Nephron (organoid): ENCODE measurements at regions not wholly inside any gene's neighbourhood (a gene's known extent, or its start where the extent isn't known, plus 50 kb on each side); places are given as distances from the start of the nearest gene placed in this dataset.

ENCODE experiments used
- H3K27ac Mint-ChIP-seq, 3 experiments: 2 replicates each; pipeline ENCODE4 v1.8.0; 2020; ENCODE audit warnings: mixed read lengths in 3 of 3, mild to moderate bottlenecking in 2 of 3, moderate library complexity in 1 of 3
- H3K27me3 Mint-ChIP-seq: 2 replicates; pipeline ENCODE4 v1.8.0; 2021; ENCODE audit warnings: low read depth, mild to moderate bottlenecking, moderate library complexity, mixed read lengths
- H3K36me3 Mint-ChIP-seq: 2 replicates; pipeline ENCODE4 v1.8.0; 2020; ENCODE audit warnings: low read depth, mixed read lengths
- H3K4me1 Mint-ChIP-seq: 2 replicates; pipeline ENCODE4 v1.8.0; 2020; ENCODE audit warnings: mixed read lengths
- H3K4me3 Mint-ChIP-seq, 3 experiments: 2 replicates each; pipeline ENCODE4 v1.8.0; 2020; ENCODE audit warnings: mild to moderate bottlenecking in 3 of 3, mixed read lengths in 3 of 3, moderate library complexity in 2 of 3
- H3K9me3 Mint-ChIP-seq: 2 replicates; pipeline ENCODE4 v1.8.0; 2020; ENCODE audit warnings: mixed read lengths
- TF ChIP-seq, protein P1 (sequence below), 3 experiments: fragments of 200-600 bp; sonication (generic); IDR thresholded peaks; one replicate each; pipeline ENCODE4 v1.5.0; 2021; ENCODE audit warnings: antibody characterized with exemption in 3 of 3; ENCODE audit not compliant: unreplicated experiment in 3 of 3

DNA sequence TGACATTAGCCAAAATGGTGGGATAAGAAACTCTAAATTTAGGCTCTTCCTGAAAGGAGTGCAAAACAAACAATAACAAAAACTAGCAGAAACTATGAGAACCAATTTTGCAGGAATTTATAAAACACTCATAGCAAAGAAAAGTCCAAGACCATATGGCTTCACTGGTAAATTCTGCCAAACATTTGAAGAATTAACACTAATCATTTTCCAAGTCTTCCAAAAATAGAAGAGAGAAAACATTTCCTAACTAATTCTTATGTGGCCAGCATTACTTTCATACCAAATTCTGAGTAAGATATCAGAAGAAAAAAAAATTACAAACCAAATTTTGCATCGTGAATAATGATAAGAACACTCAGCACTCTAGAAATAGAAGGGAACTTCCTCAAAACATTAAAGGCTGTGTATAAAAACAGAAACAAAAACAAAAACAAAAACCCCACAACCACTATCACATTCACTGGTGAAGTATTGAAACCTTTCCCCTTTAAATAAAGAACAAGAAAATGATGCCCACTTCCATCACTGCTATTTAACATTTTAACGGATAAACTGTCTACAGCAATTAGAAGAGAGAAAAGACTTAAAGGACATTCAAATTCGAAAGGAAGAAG, 524.3 kb upstream of the GALNTL6 start:
- no peaks in the 10 kb centered on the region for H3K4me1 Mint-ChIP-seq
- H3K4me3 Mint-ChIP-seq = no peak overlapping the region
- no peaks in the 10 kb centered on the region for H3K27me3 Mint-ChIP-seq
- H3K9me3 Mint-ChIP-seq = no peaks in the 10 kb centered on the region
- H3K36me3 Mint-ChIP-seq = no peaks in the 10 kb centered on the region
- TF ChIP-seq, protein P1, sequence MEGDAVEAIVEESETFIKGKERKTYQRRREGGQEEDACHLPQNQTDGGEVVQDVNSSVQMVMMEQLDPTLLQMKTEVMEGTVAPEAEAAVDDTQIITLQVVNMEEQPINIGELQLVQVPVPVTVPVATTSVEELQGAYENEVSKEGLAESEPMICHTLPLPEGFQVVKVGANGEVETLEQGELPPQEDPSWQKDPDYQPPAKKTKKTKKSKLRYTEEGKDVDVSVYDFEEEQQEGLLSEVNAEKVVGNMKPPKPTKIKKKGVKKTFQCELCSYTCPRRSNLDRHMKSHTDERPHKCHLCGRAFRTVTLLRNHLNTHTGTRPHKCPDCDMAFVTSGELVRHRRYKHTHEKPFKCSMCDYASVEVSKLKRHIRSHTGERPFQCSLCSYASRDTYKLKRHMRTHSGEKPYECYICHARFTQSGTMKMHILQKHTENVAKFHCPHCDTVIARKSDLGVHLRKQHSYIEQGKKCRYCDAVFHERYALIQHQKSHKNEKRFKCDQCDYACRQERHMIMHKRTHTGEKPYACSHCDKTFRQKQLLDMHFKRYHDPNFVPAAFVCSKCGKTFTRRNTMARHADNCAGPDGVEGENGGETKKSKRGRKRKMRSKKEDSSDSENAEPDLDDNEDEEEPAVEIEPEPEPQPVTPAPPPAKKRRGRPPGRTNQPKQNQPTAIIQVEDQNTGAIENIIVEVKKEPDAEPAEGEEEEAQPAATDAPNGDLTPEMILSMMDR (IDR thresholded peaks at IDR 0.05; ENCODE audit: unreplicated experiment in 3 of 3) = no peak
- H3K27ac Mint-ChIP-seq = no peak overlapping the region

- TF ChIP-seq, protein P1 (IDR thresholded peaks at IDR 0.05; ENCODE audit: unreplicated experiment in 3 of 3) = no peak
- Mint-ChIP-seq H3K27me3 (no peaks in the 10 kb centered on the region), H3K4me1 (no peaks in the 10 kb centered on the region), H3K27ac (no peak overlapping the region), H3K36me3 (no peaks in the 10 kb centered on the region), H3K9me3 (no peaks in the 10 kb centered on the region), H3K4me3 (no peak overlapping the region)
These were observed 531.8 kb upstream of the GALNTL6 start for GRCh38 chr4:171281359-171281758.

- no peaks in the 10 kb centered on the region for H3K36me3 Mint-ChIP-seq
- H3K4me1 Mint-ChIP-seq = no peaks in the 10 kb centered on the region
These were observed 534.1 kb upstream of the GALNTL6 start for GRCh38 chr4:171279131-171279530.

DNA sequence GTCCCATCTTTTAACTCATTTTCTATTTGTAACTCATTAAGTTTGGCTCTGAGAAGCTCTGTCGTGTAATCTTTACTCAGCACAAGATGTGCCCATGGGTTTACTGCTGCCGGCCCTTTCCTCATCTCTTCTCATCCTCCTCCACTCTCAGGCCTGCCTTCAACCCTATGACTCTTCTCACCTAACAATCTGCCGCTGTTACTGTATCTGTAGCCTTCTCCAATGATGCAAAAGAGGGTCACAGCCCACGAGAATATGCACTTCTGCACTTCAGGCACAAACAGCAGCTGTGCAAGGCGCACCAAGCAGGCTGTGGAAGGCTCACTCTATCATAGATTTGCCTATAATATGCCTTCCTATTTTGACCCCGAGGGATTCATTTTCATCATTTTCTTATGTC, 546.5 kb upstream of the GALNTL6 start:
- Mint-ChIP-seq H3K27ac (no peak overlapping the region), H3K4me1 (no peaks in the 10 kb centered on the region), H3K9me3 (no peaks in the 10 kb centered on the region), H3K4me3 (no peak overlapping the region), H3K27me3 (no peaks in the 10 kb centered on the region), H3K36me3 (no peaks in the 10 kb centered on the region)
- TF ChIP-seq, protein P1 (IDR thresholded peaks at IDR 0.05; ENCODE audit: unreplicated experiment in 3 of 3) = no peak

More at GRCh38 chr4:171279131-171279530, 534.1 kb upstream of the GALNTL6 start:
- H3K9me3 Mint-ChIP-seq = no peaks in the 10 kb centered on the region
- no peak overlapping the region for H3K27ac Mint-ChIP-seq
- no peaks in the 10 kb centered on the region for H3K27me3 Mint-ChIP-seq
- TF ChIP-seq, protein P1 (IDR thresholded peaks at IDR 0.05; ENCODE audit: unreplicated experiment in 3 of 3) = no peak
- no peak overlapping the region for H3K4me3 Mint-ChIP-seq

- Mint-ChIP-seq H3K36me3 (no peaks in the 10 kb centered on the region), H3K27ac (no peak overlapping the region), H3K27me3 (no peaks in the 10 kb centered on the region), H3K4me1 (no peaks in the 10 kb centered on the region), H3K4me3 (no peak overlapping the region), H3K9me3 (no peaks in the 10 kb centered on the region)
- TF ChIP-seq, protein P1 (IDR thresholded peaks at IDR 0.05; ENCODE audit: unreplicated experiment in 3 of 3) = no peak
These were observed 547.9 kb upstream of the GALNTL6 start for GRCh38 chr4:171265190-171265818.

DNA sequence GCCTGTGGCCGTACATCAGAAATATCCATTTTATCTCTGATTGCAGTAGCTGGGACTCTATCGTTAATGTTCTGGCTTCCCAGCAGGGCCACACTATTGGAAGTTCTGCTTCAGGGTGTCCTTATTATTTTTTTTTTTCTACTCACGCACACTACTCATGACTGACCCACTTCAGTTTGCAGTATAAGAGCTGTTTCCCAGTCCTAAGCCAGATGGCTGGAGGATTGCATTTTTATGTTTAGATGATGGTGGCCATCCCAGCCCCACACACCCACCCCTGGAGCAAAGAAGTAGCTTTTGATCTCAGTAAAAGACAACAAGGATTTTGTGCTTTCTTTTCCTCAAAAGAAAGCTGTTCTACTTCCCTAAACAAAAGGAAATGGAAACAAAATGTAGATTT, 557.0 kb upstream of the GALNTL6 start:
- Mint-ChIP-seq H3K27ac (no peak overlapping the region), H3K4me3 (no peak overlapping the region), H3K36me3 (no peaks in the 10 kb centered on the region), H3K9me3 (no peaks in the 10 kb centered on the region), H3K4me1 (no peaks in the 10 kb centered on the region), H3K27me3 (no peaks in the 10 kb centered on the region)
- TF ChIP-seq, protein P1 (IDR thresholded peaks at IDR 0.05; ENCODE audit: unreplicated experiment in 3 of 3) = no peak
